Mesenteric fat pad (tissue), 1 donor: ENCODE measurements at regions not wholly inside any gene's neighbourhood (a gene's known extent, or its start where the extent isn't known, plus 50 kb on each side); places are given as distances from the start of the nearest gene placed in this dataset.

Source experiments
- DNase-seq: peaks from one replicate; pipeline ENCODE4 v3.0.0-alpha.2; 2020; ENCODE audit warnings: low spot score
- donor health status: DM: yes; HTN: yes; CAD: no.

DNA sequence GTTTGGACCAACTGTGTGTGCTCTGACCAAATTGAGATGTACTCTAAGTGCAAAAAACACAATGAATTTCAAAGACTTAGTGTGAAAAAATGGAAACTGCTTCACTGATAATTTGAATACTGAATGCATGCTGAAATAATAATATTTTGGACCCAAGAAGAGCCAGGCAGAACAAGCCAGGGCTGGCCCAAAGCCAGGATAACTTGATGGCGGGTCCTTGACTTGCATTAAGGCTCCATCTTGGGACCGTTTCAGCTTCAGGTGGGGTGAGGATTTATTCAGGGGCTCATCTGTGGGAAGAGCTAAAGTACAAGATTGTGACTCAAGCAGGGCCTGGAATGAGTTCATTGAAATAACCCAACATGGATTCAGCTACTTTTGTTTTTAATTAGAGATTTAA is 921.9 kb downstream of the QKI start:
- DNase-seq, result no peak

DNA sequence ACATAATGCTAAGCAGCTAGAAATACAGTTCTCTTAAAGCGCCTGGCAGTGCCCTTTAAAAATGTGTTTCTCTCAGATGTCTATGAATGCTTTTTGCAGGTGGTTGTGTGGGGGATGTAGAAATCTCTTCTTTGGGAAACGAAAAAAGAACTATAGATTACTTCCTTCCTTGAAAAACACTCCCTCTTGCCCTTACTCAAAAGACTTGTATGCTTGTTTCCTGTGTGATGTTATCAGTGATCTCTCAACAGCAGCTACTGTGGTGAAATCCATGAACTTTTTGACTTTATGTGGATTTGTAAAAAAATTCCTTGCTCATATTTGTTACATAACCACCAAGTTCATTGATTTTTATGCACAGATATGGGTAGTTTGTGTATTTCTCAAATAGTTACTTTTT is 916.5 kb downstream of the QKI start:
- no peak for DNase-seq

GRCh38 chr6:164325168-164325567 is 910.6 kb downstream of the QKI start:
- DNase-seq, result no peak

DNA sequence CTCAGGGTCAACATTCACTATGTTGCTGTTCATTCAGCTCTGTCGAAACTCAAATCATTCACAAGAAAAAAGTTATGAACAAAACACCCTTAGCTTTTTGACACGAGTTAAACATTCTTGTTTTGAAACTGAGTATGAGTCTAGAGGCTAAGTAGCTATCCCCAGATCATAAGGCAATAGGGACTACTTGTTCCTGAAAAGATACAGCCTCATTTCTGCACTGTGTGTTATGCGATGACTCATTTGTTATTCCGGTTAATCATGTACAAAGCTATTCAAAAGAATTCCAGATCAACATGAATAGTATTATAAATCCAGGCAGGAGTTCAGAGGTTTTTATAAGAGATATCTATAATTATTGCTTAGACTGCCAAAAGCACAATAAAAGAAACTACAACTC is 908.0 kb downstream of the QKI start:
- DNase-seq, result no peak

GRCh38 chr6:164321297-164321696 is 906.8 kb downstream of the QKI start:
- DNase-seq, result no peak

GRCh38 chr6:164315376-164315775 is 900.9 kb downstream of the QKI start:
- DNase-seq, result no peak

GRCh38 chr6:164308339-164308738 is 893.8 kb downstream of the QKI start:
- DNase-seq, result no peak

- DNase-seq, result no peak
Observed at GRCh38 chr6:164303102-164303964, 888.8 kb downstream of the QKI start.

DNA sequence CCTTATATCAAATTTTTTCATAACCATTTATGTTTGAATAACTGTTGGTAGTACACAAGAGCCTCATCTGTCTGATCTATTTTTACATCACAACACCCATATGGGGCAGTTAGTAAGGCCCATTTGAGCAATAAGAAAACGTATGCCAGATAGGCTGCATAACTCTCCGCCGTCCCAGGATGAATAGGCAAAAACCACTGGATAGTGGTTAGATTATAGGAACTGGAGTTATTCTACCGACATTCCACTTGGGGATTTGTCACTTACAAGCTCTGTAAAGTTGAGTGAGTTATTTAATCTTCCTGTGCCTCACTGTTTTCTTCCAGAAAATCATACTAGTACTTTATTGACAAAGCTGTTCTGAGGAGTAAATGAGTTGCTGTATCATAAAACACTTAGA is 881.9 kb downstream of the QKI start:
- DNase-seq, result no peak

- DNase-seq, result no peak
Observed at GRCh38 chr6:164294047-164294784, 879.7 kb downstream of the QKI start.

GRCh38 chr6:164291224-164291623 is 876.7 kb downstream of the QKI start:
- DNase-seq, result no peak

GRCh38 chr6:164290101-164290500 is 875.6 kb downstream of the QKI start:
- no peak for DNase-seq

DNA sequence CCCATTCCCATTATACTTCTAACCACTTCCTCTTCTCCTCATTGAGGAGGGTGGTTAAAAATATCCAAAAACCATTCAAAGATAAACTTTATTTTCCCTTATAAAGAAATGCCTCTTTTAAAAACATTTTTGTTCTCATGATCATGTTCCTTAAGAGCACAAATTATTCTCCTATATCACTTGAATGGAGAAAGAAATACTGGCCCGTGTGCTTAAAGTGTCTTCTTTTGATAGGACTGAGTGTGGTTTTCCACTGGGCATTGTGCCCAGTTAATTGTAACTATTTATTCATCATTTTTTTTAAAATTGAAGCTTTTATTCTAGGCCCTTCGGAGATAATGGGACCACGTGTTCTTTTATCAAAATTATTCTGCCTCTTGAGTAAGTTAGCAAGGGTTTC is 871.5 kb downstream of the QKI start:
- no peak for DNase-seq

DNA sequence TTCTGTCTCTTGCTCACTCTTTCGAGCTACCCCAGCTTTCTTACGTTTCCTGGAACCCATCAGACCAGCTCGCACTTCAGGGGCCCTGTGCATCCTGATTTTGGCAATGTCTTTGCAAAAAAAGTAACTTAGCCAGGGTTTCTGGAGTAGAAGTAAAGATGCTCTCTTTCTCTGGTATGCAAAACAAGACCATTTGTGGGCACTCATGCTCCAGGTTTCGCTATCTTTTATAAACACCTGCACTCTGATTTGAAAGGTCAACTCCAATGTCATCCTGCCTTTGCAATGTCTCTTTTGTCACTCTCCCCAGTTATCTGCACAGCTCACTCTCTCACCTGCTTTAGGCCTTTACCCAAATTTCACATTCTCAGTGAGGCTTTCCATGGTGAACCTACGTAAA is 869.1 kb downstream of the QKI start:
- DNase-seq, result no peak

DNA sequence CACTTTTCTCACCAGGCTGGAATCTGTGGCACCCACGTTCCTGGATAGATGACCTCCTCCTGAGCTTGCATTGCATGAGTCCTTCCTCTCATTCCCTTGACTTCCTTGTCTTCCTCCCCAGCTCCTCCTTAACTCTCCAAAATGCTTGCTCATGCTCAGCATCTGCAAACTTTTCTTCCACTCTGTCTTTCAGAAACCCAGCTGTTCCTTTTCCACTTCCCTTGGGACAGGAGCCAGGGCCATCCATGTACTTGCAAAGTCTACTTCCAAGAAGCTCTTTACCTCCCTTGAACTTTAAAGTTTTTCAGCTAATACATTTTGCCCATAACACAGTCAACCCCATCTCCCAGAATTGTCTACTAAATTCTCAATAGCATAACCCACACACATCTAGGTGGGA is 861.7 kb downstream of the QKI start:
- DNase-seq, result no peak

DNA sequence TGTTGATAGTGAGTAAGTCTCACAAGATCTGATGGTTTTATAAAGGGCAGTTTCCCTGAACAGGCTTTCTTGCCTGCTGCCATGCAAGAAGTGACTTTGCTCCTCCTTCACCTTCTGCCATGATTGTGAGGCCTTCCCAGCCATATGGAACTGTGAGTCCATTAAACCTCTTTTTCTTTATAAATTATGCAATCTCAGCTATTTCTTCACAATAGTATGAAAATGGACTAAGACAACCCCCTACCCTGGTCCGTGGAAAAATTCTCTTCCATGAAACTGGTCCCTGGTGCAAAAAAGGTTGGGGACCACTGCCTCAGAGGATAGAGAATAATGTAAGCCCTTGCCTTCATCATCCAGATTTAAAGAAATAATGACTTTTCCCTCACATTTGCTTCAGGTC is 861.3 kb downstream of the QKI start:
- no peak for DNase-seq

- no peak for DNase-seq
Observed at GRCh38 chr6:164274493-164274892, 860.0 kb downstream of the QKI start.

DNA sequence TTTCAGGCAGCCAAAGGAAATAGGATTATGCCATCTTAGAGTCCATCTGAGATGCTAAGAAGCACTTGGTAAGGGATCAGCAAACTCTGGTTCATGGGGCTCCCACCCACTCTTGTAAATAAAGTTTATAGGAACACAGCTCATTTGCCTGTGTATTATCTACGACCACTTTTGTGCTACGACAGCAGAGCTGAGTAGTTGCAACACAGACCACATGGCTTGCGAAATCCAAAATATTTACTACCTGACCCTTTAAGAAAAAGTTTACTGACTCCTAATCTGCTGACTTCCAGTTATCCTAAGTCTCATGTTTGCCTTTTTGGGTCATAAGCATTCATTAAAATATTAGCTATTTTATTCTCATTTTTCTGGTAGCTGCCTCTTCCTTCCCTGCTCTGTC is 859.0 kb downstream of the QKI start:
- no peak for DNase-seq

DNA sequence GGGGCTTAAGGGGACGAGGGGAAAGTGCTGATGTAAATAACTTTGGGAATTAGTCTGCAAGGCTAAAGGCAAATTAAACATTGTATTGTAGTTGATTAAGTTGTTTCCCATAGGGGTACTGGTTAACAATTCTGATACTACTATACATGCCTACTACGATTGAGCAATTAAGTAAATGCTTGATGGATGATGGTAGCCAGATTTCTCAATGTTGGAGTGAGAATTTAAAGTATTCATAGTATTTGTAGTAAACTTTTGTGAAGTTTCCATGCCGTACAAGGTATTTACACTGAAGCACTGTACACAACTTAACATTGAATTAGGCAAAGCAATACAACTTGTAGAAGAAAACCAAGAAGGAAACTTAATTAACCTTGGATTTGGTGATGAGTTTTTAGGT is 852.3 kb downstream of the QKI start:
- no peak for DNase-seq

DNA sequence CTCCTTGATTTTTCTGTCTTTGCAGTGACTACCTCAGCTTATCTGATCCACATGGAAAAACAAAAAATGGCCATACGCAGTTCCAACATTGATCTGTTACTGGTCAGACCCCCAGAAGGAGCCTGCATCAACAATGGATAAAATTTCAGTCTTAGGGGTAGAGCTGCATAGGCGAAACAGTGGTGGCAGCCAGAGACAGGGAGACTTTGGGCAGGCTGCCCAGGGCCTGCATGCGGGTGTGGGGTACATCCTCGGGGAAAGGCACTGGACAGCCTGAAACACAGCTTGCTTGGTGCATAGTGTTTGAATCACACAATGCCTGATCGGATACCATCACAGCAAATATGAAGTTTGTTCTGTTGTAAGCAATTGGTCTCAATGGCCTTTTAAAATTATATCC is 847.8 kb downstream of the QKI start:
- no peak for DNase-seq

GRCh38 chr6:164258421-164258820 is 843.9 kb downstream of the QKI start:
- no peak for DNase-seq

GRCh38 chr6:164252948-164253347 is 838.4 kb downstream of the QKI start:
- no peak for DNase-seq

DNA sequence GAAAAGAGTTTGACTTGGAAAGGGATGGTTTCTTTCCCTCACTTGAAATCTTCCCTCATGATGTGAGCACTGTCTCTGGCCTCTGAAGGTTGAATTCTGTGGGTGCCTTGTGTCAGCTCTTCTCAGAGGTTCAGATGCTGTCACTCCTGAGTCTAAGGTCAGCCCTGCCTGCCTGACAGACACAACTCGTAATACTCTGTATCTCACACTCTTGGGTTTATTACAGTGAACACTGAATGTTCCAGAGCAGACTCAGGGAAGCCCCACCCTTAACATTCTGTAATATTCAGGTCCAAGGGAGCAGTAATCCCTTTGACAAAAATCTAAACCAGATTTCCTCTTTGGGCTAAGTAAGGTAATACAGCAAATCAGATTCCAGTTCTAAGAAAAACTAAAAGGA is 837.8 kb downstream of the QKI start:
- DNase-seq, result no peak
